ENCODE measurements at regions not wholly inside any gene's neighbourhood (a gene's known extent, or its start where the extent isn't known, plus 50 kb on each side); places are given as distances from the start of the nearest gene placed in this dataset.

DNA sequence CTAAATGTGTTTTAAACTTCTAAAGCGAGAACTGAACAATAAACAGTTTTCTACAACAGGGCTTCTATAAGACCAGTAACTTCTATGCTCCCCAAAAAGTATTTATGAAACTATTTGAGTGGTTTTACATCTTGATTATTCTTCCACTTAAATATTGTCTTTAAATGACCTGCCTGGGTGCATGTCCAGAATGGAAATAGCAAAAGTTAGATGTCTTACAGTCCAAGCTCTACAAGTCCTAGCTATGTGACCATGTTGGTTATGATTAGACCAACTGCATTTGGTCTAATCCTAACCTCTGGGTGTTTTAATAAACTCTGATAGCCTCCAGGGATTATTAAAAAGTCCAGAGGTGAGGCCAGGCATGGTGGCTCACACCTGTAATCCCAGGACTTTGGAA is 79.0 kb upstream of the ATXN3L start:
- DNase-seq (ENCODE audit: low spot score in 2 of 2), result no peak
- intact Hi-C loops (cut with DNase I; ENCODE audit: low total_unique reads), result loop anchor here (10.0 kb wide), 1 partner anchor 726 kb away; no protein-coding TSS in a partner anchor
- peak overlapping the region in 1 of 2 donors; percentile 10 for H3K27ac ChIP-seq
- H3K4me1 ChIP-seq, result no peaks in the 10 kb centered on the region
- H3K9me3 ChIP-seq, result no peaks in the 10 kb centered on the region
- H3K4me3 ChIP-seq, result no peak overlapping the region
- H3K27me3 ChIP-seq, result peaks cover 0 to 13% of the 10 kb centered on the region in 2 donors
- no peaks in the 10 kb centered on the region for H3K36me3 ChIP-seq
- TF ChIP-seq POLR2AphosphoS5 (IDR thresholded peaks at IDR 0.05) (no peak), POLR2A (IDR thresholded peaks at IDR 0.05) (no peak)
- TF ChIP-seq, protein P1, sequence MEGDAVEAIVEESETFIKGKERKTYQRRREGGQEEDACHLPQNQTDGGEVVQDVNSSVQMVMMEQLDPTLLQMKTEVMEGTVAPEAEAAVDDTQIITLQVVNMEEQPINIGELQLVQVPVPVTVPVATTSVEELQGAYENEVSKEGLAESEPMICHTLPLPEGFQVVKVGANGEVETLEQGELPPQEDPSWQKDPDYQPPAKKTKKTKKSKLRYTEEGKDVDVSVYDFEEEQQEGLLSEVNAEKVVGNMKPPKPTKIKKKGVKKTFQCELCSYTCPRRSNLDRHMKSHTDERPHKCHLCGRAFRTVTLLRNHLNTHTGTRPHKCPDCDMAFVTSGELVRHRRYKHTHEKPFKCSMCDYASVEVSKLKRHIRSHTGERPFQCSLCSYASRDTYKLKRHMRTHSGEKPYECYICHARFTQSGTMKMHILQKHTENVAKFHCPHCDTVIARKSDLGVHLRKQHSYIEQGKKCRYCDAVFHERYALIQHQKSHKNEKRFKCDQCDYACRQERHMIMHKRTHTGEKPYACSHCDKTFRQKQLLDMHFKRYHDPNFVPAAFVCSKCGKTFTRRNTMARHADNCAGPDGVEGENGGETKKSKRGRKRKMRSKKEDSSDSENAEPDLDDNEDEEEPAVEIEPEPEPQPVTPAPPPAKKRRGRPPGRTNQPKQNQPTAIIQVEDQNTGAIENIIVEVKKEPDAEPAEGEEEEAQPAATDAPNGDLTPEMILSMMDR (IDR thresholded peaks at IDR 0.05), result no peak

- Histone ChIP-seq H3K36me3 (no peaks in the 10 kb centered on the region), H3K27ac (peak overlapping the region in 1 of 2 donors; percentile 10), H3K27me3 (peaks cover 0 to 6% of the 10 kb centered on the region in 2 donors), H3K4me1 (no peaks in the 10 kb centered on the region), H3K4me3 (no peak overlapping the region), H3K9me3 (no peaks in the 10 kb centered on the region)
- intact Hi-C loops (cut with DNase I; ENCODE audit: low total_unique reads), result loop anchor here (10.0 kb wide), 1 partner anchor 727 kb away; no protein-coding TSS in a partner anchor
- TF ChIP-seq POLR2A (IDR thresholded peaks at IDR 0.05), result no peak
- TF ChIP-seq, protein P1 (IDR thresholded peaks at IDR 0.05), result no peak
- TF ChIP-seq POLR2AphosphoS5 (IDR thresholded peaks at IDR 0.05), result no peak
- peak in 1 of 2 donors; percentile 19 for DNase-seq (ENCODE audit: low spot score in 2 of 2)
These were observed 78.3 kb upstream of the ATXN3L start for GRCh38 chrX:13397878-13398818.

- Histone ChIP-seq H3K4me3 (no peak overlapping the region), H3K4me1 (no peaks in the 10 kb centered on the region), H3K27me3 (peaks cover 0 to 4% of the 10 kb centered on the region in 2 donors), H3K9me3 (no peaks in the 10 kb centered on the region), H3K36me3 (no peaks in the 10 kb centered on the region), H3K27ac (no peak overlapping the region)
- intact Hi-C loops (cut with DNase I; ENCODE audit: low total_unique reads), result loop anchor here (10.0 kb wide), 1 partner anchor 728 kb away; no protein-coding TSS in a partner anchor
- no peak for DNase-seq (ENCODE audit: low spot score in 2 of 2)
- TF ChIP-seq POLR2AphosphoS5 (IDR thresholded peaks at IDR 0.05) (no peak), POLR2A (IDR thresholded peaks at IDR 0.05) (no peak)
- TF ChIP-seq, protein P1 (IDR thresholded peaks at IDR 0.05), result no peak
These were observed 77.1 kb upstream of the ATXN3L start for GRCh38 chrX:13396924-13397323.

DNA sequence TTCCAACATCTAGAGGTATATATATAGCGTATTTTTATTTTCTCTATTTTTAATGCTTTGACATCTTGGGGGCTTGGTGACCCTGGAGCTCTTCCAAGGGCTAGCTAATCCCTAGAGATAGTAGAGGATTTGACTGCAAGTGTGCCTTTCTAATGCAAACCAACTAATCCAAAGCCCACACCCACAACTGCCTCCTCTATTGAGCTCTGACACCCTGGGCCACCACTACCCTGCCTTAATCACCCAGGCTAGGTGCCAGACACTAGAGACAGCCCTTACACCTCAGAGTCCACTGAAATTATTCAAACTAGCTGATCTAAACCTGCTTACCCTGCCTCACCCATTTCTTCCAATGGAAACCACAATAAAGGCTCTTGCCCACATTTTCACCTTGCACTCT is 69.6 kb upstream of the ATXN3L start:
- no peak overlapping the region for H3K4me3 ChIP-seq
- no peaks in the 10 kb centered on the region for H3K36me3 ChIP-seq
- no peaks in the 10 kb centered on the region for H3K4me1 ChIP-seq
- peaks cover 0 to 15% of the 10 kb centered on the region in 2 donors for H3K27me3 ChIP-seq
- H3K9me3 ChIP-seq, result no peaks in the 10 kb centered on the region
- intact Hi-C loops (cut with DNase I; ENCODE audit: low total_unique reads), result no loop called here
- DNase-seq (ENCODE audit: low spot score in 2 of 2), result no peak
- no peak overlapping the region for H3K27ac ChIP-seq
- no peak for TF ChIP-seq POLR2AphosphoS5 (IDR thresholded peaks at IDR 0.05)
- TF ChIP-seq POLR2A (IDR thresholded peaks at IDR 0.05), result no peak
- TF ChIP-seq, protein P1 (IDR thresholded peaks at IDR 0.05), result no peak
